ENCODE measurements at regions not wholly inside any gene's neighbourhood (a gene's known extent, or its start where the extent isn't known, plus 50 kb on each side); places are given as distances from the start of the nearest gene placed in this dataset.

DNA sequence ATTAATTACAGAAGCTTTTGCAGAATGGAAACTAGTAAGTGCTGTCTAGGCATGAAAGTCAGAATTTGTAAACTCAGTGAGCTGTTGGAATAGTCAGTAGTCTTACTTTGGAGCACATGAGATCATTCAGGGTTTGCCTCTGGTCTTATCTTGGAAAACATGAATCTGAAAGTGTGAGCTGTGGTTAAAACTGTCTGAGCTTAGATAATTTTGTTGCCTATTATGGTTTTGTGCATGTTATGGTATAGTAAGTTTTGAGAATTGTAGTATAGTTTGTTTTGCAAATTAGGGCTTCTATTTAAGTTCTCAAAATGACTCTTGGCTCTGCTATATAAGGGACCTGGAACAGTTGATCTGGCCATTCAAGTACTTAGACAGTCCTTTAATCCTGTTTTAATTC is 53.7 kb upstream of the TRPC4 start:
- no peak for TF ChIP-seq ZFX (IDR thresholded peaks at IDR 0.05; ENCODE audit: borderline replicate concordance)
- TF ChIP-seq, protein P1, sequence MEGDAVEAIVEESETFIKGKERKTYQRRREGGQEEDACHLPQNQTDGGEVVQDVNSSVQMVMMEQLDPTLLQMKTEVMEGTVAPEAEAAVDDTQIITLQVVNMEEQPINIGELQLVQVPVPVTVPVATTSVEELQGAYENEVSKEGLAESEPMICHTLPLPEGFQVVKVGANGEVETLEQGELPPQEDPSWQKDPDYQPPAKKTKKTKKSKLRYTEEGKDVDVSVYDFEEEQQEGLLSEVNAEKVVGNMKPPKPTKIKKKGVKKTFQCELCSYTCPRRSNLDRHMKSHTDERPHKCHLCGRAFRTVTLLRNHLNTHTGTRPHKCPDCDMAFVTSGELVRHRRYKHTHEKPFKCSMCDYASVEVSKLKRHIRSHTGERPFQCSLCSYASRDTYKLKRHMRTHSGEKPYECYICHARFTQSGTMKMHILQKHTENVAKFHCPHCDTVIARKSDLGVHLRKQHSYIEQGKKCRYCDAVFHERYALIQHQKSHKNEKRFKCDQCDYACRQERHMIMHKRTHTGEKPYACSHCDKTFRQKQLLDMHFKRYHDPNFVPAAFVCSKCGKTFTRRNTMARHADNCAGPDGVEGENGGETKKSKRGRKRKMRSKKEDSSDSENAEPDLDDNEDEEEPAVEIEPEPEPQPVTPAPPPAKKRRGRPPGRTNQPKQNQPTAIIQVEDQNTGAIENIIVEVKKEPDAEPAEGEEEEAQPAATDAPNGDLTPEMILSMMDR (IDR thresholded peaks at IDR 0.05): no peak
- no peak overlapping the region for H3K27ac ChIP-seq

DNA sequence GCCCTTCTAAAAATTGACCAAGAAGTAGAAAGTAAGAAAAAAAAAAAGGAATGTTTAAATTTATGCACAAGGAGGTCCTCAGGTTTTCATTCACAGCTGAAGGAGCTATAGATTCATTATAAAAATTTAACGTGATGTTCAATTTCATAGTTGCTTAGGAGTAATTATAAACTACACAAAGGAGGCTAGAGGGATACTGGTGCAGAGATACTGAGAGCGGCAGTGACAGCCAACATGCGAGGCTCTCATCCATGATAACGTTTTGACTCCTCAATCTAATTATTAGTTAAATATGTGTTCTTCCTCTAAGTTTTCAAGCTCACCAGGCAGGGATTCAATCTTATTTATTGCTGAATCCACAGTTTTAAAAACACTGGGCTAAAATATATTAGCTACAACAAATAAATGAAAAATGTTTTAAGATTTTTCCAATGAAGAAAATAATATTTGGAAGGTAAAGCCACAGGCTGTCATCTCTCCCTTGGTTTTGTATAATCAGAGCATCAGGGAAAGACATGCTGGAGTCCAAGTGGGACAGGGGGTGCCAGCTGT is 49.8 kb upstream of the TRPC4 start:
- TF ChIP-seq, protein P1 (IDR thresholded peaks at IDR 0.05): no peak
- TF ChIP-seq ZFX (IDR thresholded peaks at IDR 0.05; ENCODE audit: borderline replicate concordance): no peak
- no peak overlapping the region for H3K27ac ChIP-seq

Data from 22Rv1 (cell line).